ENCODE measurements at regions not wholly inside any gene's neighbourhood (a gene's known extent, or its start where the extent isn't known, plus 50 kb on each side); places are given as distances from the start of the nearest gene placed in this dataset.

- no peak overlapping the region for H3K27ac ChIP-seq (ENCODE audit: low read depth in 1 of 3, low read length in 2 of 3)
- DNase-seq, result no peak
Observed at GRCh38 chr4:149296503-149296902, 519.1 kb downstream of the IQCM start.

GRCh38 chr4:149296084-149296483 lies 519.6 kb downstream of the IQCM start:
- no peak for DNase-seq
- H3K27me3 ChIP-seq (ENCODE audit: control insufficient read depth in 3 of 3, insufficient read depth in 3 of 3, low read length in 3 of 3), result no peaks in the 10 kb centered on the region
- FAIRE-seq, result no peak
- no peak overlapping the region for H3K27ac ChIP-seq (ENCODE audit: low read depth in 1 of 3, low read length in 2 of 3)
- WGBS, 3 donors, result 78 to 88% (median 82%) methylated on average over 1 of the region's 1 CpG
- H3K36me3 ChIP-seq (ENCODE audit: control insufficient read depth in 3 of 3, insufficient read depth in 2 of 3, low read depth in 1 of 3, low read length in 3 of 3), result no peaks in the 10 kb centered on the region
- no peak overlapping the region for H3K4me3 ChIP-seq (ENCODE audit: low read depth in 1 of 3, low read length in 3 of 3)
- H3K4me1 ChIP-seq (ENCODE audit: control insufficient read depth in 3 of 3, insufficient read depth in 2 of 3, low read depth in 1 of 3, low read length in 2 of 3), result no peaks in the 10 kb centered on the region
- no peaks in the 10 kb centered on the region for H3K9me3 ChIP-seq (ENCODE audit: control insufficient read depth in 2 of 2, insufficient read depth in 1 of 2, low read depth in 1 of 2, low read length in 1 of 2)

More at GRCh38 chr4:149296503-149296902, 519.1 kb downstream of the IQCM start:
- FAIRE-seq, result no peak
- no peaks in the 10 kb centered on the region for H3K4me1 ChIP-seq (ENCODE audit: control insufficient read depth in 3 of 3, insufficient read depth in 2 of 3, low read depth in 1 of 3, low read length in 2 of 3)
- no peak overlapping the region for H3K4me3 ChIP-seq (ENCODE audit: low read depth in 1 of 3, low read length in 3 of 3)
- no peaks in the 10 kb centered on the region for H3K36me3 ChIP-seq (ENCODE audit: control insufficient read depth in 3 of 3, insufficient read depth in 2 of 3, low read depth in 1 of 3, low read length in 3 of 3)
- no peaks in the 10 kb centered on the region for H3K9me3 ChIP-seq (ENCODE audit: control insufficient read depth in 2 of 2, insufficient read depth in 1 of 2, low read depth in 1 of 2, low read length in 1 of 2)
- no peaks in the 10 kb centered on the region for H3K27me3 ChIP-seq (ENCODE audit: control insufficient read depth in 3 of 3, insufficient read depth in 3 of 3, low read length in 3 of 3)
- WGBS, 3 donors, result 63 to 77% (median 73%) methylated on average over 1 of the region's 1 CpG

GRCh38 chr4:149294601-149295000 lies 521.0 kb downstream of the IQCM start:
- WGBS, 3 donors, result 43 to 65% (median 45%) methylated on average over 1 of the region's 1 CpG
- no peaks in the 10 kb centered on the region for H3K9me3 ChIP-seq (ENCODE audit: control insufficient read depth in 2 of 2, insufficient read depth in 1 of 2, low read depth in 1 of 2, low read length in 1 of 2)
- H3K4me3 ChIP-seq (ENCODE audit: low read depth in 1 of 3, low read length in 3 of 3), result no peak overlapping the region
- no peaks in the 10 kb centered on the region for H3K27me3 ChIP-seq (ENCODE audit: control insufficient read depth in 3 of 3, insufficient read depth in 3 of 3, low read length in 3 of 3)
- no peaks in the 10 kb centered on the region for H3K36me3 ChIP-seq (ENCODE audit: control insufficient read depth in 3 of 3, insufficient read depth in 2 of 3, low read depth in 1 of 3, low read length in 3 of 3)
- H3K27ac ChIP-seq (ENCODE audit: low read depth in 1 of 3, low read length in 2 of 3), result no peak overlapping the region
- DNase-seq, result no peak
- FAIRE-seq, result no peak
- no peaks in the 10 kb centered on the region for H3K4me1 ChIP-seq (ENCODE audit: control insufficient read depth in 3 of 3, insufficient read depth in 2 of 3, low read depth in 1 of 3, low read length in 2 of 3)

- no peaks in the 10 kb centered on the region for H3K4me1 ChIP-seq (ENCODE audit: control insufficient read depth in 3 of 3, insufficient read depth in 2 of 3, low read depth in 1 of 3, low read length in 2 of 3)
- H3K27ac ChIP-seq (ENCODE audit: low read depth in 1 of 3, low read length in 2 of 3), result no peak overlapping the region
- DNase-seq, result no peak
- 60 to 85% (median 78%) methylated on average over 1 of the region's 1 CpG for WGBS, 3 donors
- H3K4me3 ChIP-seq (ENCODE audit: low read depth in 1 of 3, low read length in 3 of 3), result no peak overlapping the region
- no peaks in the 10 kb centered on the region for H3K27me3 ChIP-seq (ENCODE audit: control insufficient read depth in 3 of 3, insufficient read depth in 3 of 3, low read length in 3 of 3)
- peaks cover 0 to 3% of the 10 kb centered on the region in 2 donors for H3K9me3 ChIP-seq (ENCODE audit: control insufficient read depth in 2 of 2, insufficient read depth in 1 of 2, low read depth in 1 of 2, low read length in 1 of 2)
- no peak for FAIRE-seq
- H3K36me3 ChIP-seq (ENCODE audit: control insufficient read depth in 3 of 3, insufficient read depth in 2 of 3, low read depth in 1 of 3, low read length in 3 of 3), result no peaks in the 10 kb centered on the region
Observed at GRCh38 chr4:149293046-149293649, 522.5 kb downstream of the IQCM start.

GRCh38 chr4:149292425-149293007 lies 523.1 kb downstream of the IQCM start:
- WGBS, 3 donors, result 69 to 88% (median 76%) methylated on average over 1 of the region's 1 CpG
- FAIRE-seq (no peak), DNase-seq (no peak)
- Histone ChIP-seq H3K27me3 (ENCODE audit: control insufficient read depth in 3 of 3, insufficient read depth in 3 of 3, low read length in 3 of 3) (no peaks in the 10 kb centered on the region), H3K9me3 (ENCODE audit: control insufficient read depth in 2 of 2, insufficient read depth in 1 of 2, low read depth in 1 of 2, low read length in 1 of 2) (peaks cover 0 to 3% of the 10 kb centered on the region in 2 donors), H3K27ac (ENCODE audit: low read depth in 1 of 3, low read length in 2 of 3) (no peak overlapping the region), H3K36me3 (ENCODE audit: control insufficient read depth in 3 of 3, insufficient read depth in 2 of 3, low read depth in 1 of 3, low read length in 3 of 3) (no peaks in the 10 kb centered on the region), H3K4me1 (ENCODE audit: control insufficient read depth in 3 of 3, insufficient read depth in 2 of 3, low read depth in 1 of 3, low read length in 2 of 3) (no peaks in the 10 kb centered on the region), H3K4me3 (ENCODE audit: low read depth in 1 of 3, low read length in 3 of 3) (no peak overlapping the region)

- no peak overlapping the region for H3K4me3 ChIP-seq (ENCODE audit: low read depth in 1 of 3, low read length in 3 of 3)
- WGBS, 3 donors, result 24 to 41% (median 37%) methylated on average over 1 of the region's 1 CpG
- no peak overlapping the region for H3K27ac ChIP-seq (ENCODE audit: low read depth in 1 of 3, low read length in 2 of 3)
- FAIRE-seq, result no peak
- no peaks in the 10 kb centered on the region for H3K4me1 ChIP-seq (ENCODE audit: control insufficient read depth in 3 of 3, insufficient read depth in 2 of 3, low read depth in 1 of 3, low read length in 2 of 3)
- no peaks in the 10 kb centered on the region for H3K36me3 ChIP-seq (ENCODE audit: control insufficient read depth in 3 of 3, insufficient read depth in 2 of 3, low read depth in 1 of 3, low read length in 3 of 3)
- peak in 1 of 2 donors; percentile 10 for DNase-seq
- peaks cover 0 to 3% of the 10 kb centered on the region in 2 donors for H3K9me3 ChIP-seq (ENCODE audit: control insufficient read depth in 2 of 2, insufficient read depth in 1 of 2, low read depth in 1 of 2, low read length in 1 of 2)
- no peaks in the 10 kb centered on the region for H3K27me3 ChIP-seq (ENCODE audit: control insufficient read depth in 3 of 3, insufficient read depth in 3 of 3, low read length in 3 of 3)
Observed at GRCh38 chr4:149291463-149291862, 524.2 kb downstream of the IQCM start.

GRCh38 chr4:149280806-149281205 lies 534.8 kb downstream of the IQCM start:
- DNase-seq (no peak), FAIRE-seq (no peak)
- Histone ChIP-seq H3K27ac (ENCODE audit: low read depth in 1 of 3, low read length in 2 of 3) (no peak overlapping the region), H3K4me3 (ENCODE audit: low read depth in 1 of 3, low read length in 3 of 3) (no peak overlapping the region), H3K4me1 (ENCODE audit: control insufficient read depth in 3 of 3, insufficient read depth in 2 of 3, low read depth in 1 of 3, low read length in 2 of 3) (no peaks in the 10 kb centered on the region), H3K27me3 (ENCODE audit: control insufficient read depth in 3 of 3, insufficient read depth in 3 of 3, low read length in 3 of 3) (no peaks in the 10 kb centered on the region), H3K36me3 (ENCODE audit: control insufficient read depth in 3 of 3, insufficient read depth in 2 of 3, low read depth in 1 of 3, low read length in 3 of 3) (no peaks in the 10 kb centered on the region), H3K9me3 (ENCODE audit: control insufficient read depth in 2 of 2, insufficient read depth in 1 of 2, low read depth in 1 of 2, low read length in 1 of 2) (no peaks in the 10 kb centered on the region)
- 51 to 56% (median 52%) methylated on average over 3 of the region's 3 CpGs for WGBS, 3 donors

DNA sequence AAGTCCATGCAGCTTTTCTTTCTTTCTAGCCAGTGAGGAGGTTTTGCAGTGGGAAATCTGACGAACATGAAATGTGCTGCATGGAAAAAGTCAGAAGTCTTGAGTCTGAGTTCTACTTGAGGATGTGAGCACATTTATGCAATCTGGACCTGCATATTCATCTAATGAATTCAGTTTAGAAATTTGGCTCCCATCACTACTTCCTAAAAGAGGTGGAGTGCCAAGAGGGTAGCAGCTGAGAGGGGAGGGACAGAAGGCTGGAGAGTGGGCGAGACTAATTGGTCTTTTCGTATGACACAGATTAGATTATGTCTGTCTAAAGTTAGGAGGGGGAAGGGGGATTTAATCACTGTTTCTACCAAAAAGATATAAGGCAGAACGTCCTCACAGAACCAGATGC lies 535.9 kb downstream of the IQCM start:
- FAIRE-seq, result no peak
- H3K36me3 ChIP-seq (ENCODE audit: control insufficient read depth in 3 of 3, insufficient read depth in 2 of 3, low read depth in 1 of 3, low read length in 3 of 3), result no peaks in the 10 kb centered on the region

DNA sequence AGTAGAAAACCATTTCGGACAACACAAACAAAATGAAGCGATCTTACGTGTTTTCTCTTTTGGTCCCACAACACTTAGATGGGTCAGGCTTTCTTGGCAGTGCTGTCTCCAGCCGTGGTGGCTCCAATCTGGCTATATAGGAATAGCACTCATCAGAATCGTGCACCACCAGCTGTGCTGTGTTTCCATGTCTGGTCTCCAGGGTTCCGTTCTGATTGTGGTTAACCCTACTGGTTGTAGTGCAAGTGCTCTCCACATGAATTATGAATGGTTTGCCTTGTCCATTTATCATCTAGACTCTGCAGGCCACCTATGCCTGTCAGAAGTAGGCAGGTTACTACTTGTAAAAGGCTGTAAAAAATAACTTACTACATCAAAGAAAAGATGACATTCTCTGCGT lies 536.3 kb downstream of the IQCM start:
- no peak overlapping the region for H3K27ac ChIP-seq (ENCODE audit: low read depth in 1 of 3, low read length in 2 of 3)
- FAIRE-seq, result no peak
- 75 to 90% (median 78%) methylated on average over 7 of the region's 7 CpGs for WGBS, 3 donors

More for the DNA sequence above, 535.9 kb downstream of the IQCM start:
- WGBS, 3 donors, result 31 to 46% (median 44%) methylated on average over 4 of the region's 4 CpGs
- DNase-seq, result no peak
- no peaks in the 10 kb centered on the region for H3K9me3 ChIP-seq (ENCODE audit: control insufficient read depth in 2 of 2, insufficient read depth in 1 of 2, low read depth in 1 of 2, low read length in 1 of 2)
- no peak overlapping the region for H3K4me3 ChIP-seq (ENCODE audit: low read depth in 1 of 3, low read length in 3 of 3)
- H3K27ac ChIP-seq (ENCODE audit: low read depth in 1 of 3, low read length in 2 of 3), result no peak overlapping the region
- no peaks in the 10 kb centered on the region for H3K4me1 ChIP-seq (ENCODE audit: control insufficient read depth in 3 of 3, insufficient read depth in 2 of 3, low read depth in 1 of 3, low read length in 2 of 3)
- H3K27me3 ChIP-seq (ENCODE audit: control insufficient read depth in 3 of 3, insufficient read depth in 3 of 3, low read length in 3 of 3), result no peaks in the 10 kb centered on the region

More for the DNA sequence above, 536.3 kb downstream of the IQCM start:
- no peak for DNase-seq
- Histone ChIP-seq H3K27me3 (ENCODE audit: control insufficient read depth in 3 of 3, insufficient read depth in 3 of 3, low read length in 3 of 3) (no peaks in the 10 kb centered on the region), H3K4me1 (ENCODE audit: control insufficient read depth in 3 of 3, insufficient read depth in 2 of 3, low read depth in 1 of 3, low read length in 2 of 3) (no peaks in the 10 kb centered on the region), H3K36me3 (ENCODE audit: control insufficient read depth in 3 of 3, insufficient read depth in 2 of 3, low read depth in 1 of 3, low read length in 3 of 3) (no peaks in the 10 kb centered on the region), H3K4me3 (ENCODE audit: low read depth in 1 of 3, low read length in 3 of 3) (no peak overlapping the region), H3K9me3 (ENCODE audit: control insufficient read depth in 2 of 2, insufficient read depth in 1 of 2, low read depth in 1 of 2, low read length in 1 of 2) (no peaks in the 10 kb centered on the region)
